ENCODE measurements at regions not wholly inside any gene's neighbourhood (a gene's known extent, or its start where the extent isn't known, plus 50 kb on each side); places are given as distances from the start of the nearest gene placed in this dataset.

GRCh38 chr6:85193339-85193738, 256.5 kb upstream of the NT5E start:
- TF ChIP-seq CTCF (IDR thresholded peaks at IDR 0.05) (no peak), POLR2A (IDR thresholded peaks at IDR 0.05) (no peak)
